GM19238 (cell line): ENCODE measurements at regions not wholly inside any gene's neighbourhood (a gene's known extent, or its start where the extent isn't known, plus 50 kb on each side); places are given as distances from the start of the nearest gene placed in this dataset.

Source experiments
- DNase-seq: peaks from one replicate; pipeline ENCODE4 v3.0.0; 2011; ENCODE audit warnings: low spot score; ENCODE audit not compliant: insufficient read length

GRCh38 chr6:132972254-132972653, 157.9 kb downstream of the RPS12 start:
- DNase-seq, result no peak

GRCh38 chr6:132972971-132973370, 158.6 kb downstream of the RPS12 start:
- DNase-seq, result no peak

DNA sequence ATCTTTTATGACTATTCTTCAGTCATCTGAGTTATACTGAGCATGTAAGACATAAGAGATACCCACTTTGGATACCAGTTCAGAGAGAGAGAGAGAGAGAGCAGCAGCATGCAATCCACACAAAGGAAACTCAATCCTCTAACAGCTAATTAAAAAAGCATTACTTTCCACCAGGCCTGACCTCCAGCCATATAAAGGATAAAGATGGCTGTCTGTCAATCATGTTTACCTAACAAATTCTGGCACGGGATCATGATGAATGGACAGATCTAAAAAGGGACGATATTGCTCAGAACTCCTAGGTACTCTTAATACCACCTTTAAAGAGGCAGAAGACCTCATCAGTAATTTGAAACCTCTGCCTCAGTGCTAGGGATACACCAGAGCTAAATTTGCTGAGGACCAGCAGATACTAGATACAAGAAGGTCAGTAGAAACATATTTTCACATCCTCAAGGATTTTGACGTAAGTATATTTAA, 159.2 kb downstream of the RPS12 start:
- no peak for DNase-seq

DNA sequence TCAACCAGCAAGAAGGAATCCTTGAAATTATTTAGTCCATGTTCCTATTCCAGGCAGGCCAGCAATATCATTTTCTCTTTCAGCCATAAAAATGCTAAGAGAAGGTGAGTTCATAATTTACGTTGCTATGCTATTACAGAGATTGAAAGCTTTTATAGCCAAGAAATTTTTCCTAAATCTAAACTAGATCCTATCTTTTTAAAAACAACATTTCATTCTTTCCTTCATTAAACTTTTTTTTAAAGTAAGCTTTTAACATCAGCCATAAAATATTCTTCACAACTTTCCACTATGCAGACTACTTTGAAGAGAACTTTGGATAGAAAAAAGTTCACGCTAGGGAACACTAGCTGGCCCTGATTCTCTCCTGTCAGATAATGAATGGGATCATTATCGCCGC, 159.8 kb downstream of the RPS12 start:
- DNase-seq, result no peak

GRCh38 chr6:132977413-132977812, 163.0 kb downstream of the RPS12 start:
- no peak for DNase-seq

DNA sequence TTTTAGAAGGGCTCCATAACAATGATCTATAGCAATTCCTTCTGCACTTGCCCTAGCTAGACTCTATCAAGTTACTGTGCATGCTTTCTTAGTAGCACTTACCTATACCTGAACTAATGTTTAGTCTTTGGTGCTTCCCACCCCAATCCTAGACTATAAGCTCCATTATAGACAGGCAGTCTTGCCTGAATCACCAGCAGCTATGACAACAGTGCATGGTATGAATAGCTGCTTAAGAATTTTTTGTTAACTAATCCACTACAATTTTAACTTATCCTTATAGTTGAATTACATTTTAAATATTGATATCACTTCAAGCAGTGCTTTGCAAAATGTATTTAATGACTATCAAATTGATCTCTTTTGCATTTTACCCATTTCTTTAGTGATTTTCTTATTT, 164.3 kb downstream of the RPS12 start:
- DNase-seq, result no peak

DNA sequence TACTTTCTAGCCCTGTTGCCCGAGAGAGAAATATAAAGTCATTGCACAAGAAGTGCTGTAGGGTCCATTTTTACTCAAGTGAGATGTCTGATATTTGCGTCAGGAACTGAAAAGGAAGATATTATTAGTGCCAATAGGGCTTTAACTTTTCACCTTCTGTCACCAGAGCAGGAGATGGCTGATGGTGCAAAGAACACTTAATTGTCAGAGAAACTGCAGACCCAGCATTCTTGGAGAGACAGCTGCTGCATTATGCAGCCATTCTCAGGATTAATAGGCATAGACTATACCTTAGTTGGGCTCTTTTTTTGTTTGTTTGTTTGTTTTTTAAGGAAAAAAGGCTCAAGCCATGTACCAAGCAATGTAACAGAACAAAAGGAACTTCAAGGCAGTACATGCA, 179.4 kb downstream of the RPS12 start:
- no peak for DNase-seq

DNA sequence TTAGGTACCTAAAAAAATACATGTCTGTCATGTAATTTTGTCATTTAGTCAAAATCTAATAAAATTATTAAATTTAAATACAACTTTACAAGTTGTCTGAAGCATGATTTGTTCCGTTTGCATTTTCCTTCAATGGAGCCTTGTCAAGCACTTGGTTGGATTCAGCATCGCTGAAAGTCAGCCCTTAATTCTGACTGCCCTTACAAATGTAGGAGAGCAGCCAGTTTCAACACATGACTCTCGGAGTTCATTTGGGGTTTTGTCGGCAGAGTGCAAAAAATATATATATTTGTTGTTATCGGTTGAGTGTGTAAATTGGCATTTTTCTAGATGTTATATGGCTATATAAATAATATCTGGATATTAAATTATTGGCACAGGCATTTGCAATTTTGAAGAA, 180.6 kb downstream of the RPS12 start:
- no peak for DNase-seq

GRCh38 chr6:132995432-132995831, 181.1 kb downstream of the RPS12 start:
- DNase-seq, result no peak

DNA sequence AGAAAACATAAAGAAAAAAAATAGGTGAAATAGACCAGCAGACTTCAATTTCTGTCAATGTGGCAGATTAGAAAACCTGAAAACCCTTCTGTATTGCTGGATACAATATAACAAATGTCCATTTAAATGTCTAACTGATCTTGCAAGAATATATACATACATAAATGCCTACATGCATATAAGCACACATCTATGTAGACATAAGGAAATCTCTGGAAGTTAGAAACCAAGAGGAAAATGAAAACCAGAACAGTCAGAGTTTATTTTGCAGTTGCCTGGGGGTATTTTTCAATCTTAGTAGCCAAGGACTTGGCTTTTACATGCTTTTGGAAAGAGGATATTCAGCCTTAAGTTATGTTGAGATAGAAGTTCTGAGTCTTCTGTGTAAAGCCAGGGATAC, 184.0 kb downstream of the RPS12 start:
- DNase-seq, result no peak

DNA sequence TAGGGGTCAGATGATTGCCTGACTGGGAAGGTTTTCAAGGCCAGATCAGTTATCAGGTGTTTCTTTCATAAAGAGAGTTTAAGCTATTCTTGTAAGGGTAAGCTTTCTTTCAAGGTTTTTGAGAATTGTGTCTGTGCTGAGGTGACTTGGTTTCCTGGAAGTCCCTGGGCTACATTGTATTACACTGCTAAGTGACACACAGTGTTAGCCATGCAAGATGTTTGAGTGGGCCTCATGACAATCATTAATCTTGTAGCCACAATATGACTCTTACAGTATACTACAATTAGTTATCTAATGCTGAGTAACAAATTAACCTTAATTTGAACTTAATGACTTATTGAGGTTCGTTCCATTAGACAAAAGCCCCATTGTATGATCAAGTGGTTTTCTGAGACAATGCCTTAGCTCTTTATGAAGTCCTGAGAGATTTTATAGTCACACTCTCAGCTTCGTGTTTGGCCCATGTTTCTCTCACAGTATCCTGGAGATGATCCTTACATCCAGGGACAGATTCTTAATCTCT, 186.7 kb downstream of the RPS12 start:
- no peak for DNase-seq

DNA sequence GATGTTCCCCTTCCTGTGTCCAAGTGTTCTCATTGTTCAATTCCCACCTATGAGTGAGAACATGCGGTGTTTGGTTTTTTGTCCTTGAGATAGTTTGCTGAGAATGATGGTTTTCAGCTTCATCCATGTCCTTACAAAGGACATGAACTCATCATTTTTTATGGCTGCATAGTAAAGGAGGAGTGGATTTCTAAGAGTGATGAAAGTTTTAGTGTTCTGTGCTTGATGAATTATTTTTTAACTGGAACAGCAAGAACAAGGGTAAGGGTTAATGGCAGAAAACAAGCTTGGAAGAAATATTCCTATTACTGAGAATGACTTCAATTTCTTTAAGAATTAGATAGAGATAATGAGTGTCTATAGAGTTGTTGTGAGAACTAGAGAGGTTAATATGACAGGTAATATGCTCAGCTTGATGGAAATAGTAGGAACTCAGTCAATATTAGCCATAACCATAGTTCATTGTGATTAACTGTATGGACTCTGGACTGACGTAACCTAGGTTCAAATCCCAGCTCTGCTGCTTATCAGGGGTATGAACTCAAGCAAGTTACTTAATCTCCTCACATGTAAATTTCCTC, 190.0 kb downstream of the RPS12 start:
- DNase-seq, result no peak

- DNase-seq, result no peak
Observed at GRCh38 chr6:133012774-133013173, 198.4 kb downstream of the RPS12 start.

GRCh38 chr6:133016631-133017030, 202.3 kb downstream of the RPS12 start:
- no peak for DNase-seq

DNA sequence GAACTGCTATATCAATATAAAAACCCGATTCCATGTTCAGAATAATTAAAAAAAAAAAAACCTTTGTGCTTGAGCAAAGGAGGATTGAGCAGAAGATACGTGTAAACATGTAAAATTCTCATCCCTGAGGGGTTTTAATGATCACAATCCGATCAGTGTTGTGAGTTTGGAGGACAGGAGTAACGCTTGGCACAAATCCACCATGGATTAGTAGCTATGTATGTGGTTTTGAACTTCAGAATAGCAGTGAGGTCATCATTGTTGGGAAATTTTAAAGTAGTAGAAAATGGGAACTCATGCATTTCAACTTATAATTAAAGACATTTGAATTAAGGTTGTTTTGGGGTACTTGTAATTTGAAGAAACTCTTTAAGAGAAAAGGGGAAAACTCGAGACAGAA, 203.2 kb downstream of the RPS12 start:
- no peak for DNase-seq

GRCh38 chr6:133026705-133027104, 212.3 kb downstream of the RPS12 start:
- no peak for DNase-seq

DNA sequence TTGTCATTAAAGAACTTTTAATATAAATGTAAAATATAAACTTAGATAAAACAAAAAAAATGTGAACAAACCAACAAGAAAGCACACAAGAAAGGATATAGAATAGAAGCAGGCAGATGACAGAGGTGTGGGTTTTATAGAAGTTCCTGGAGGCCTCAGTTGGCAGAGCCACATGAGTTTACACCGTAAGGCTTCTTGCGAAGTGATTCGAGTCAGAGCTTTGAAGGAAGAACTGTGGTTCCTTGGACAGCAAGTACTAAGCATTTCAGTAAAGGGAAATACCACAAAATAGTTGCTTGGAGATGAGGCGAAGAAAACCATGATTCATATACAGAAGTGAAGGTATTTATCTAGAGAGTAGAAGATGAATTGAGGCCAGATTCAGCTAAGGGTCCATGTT, 207.9 kb upstream of the EYA4 start:
- no peak for DNase-seq

DNA sequence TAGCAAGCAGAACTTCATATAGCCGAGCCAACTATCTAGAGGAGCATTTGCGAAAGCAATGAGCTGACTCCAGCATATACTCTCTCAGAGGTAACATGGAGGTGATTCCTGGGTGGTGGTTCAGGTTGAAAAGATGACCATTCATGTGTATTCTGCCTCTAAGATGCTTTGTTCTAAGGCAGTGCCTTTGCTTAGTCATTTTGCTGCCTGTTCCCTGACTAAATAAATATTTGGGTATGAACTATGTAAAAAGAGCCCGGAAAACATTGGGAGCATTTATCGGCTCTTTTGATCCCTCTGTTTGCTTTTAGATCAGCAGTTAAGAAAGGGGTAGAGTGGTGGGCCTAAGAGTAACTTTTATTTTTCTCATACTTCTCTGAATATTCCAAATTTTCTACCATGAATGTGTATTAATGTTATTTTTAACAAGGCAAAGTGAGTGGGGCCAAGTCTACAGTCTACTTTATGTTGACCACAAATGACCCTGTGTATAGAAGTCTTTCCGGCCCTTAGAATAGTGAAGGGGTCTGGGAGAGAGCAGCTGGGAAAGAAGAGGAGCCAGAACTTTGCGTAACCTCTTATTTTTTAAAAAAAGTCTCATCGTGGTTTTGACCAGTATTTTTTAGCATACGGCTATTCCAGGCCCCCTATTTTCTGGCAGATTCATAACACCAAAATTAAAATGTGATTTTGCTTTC, 206.5 kb upstream of the EYA4 start:
- no peak for DNase-seq

- no peak for DNase-seq
Observed at GRCh38 chr6:133040094-133040802, 200.9 kb upstream of the EYA4 start.

GRCh38 chr6:133040803-133041419, 200.2 kb upstream of the EYA4 start:
- DNase-seq, result no peak

DNA sequence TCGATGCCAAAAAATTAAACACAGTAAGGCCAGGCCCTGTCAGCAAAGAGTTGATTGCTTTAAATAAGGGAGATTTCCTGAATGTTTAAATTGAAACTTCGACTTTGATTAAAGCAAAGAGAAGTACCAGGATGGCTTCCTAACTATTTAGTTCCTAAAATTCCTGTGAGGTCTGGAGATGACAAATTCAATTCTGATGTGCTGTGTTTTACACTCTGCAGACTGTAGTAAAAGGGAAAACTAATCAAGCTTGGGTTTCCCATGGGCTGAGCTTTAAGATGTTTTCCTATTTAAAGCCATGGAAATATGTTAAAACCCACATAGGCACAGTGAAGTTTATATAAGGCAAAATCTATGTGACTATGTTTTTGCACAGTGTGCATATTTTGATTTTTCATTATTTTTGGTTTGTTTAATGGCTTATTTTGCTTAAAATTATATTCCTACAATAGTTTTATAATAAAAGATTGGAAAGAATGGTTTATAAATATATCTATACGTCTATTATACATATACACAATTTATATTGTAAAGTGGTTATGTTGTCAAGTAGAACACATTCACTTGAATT, 198.5 kb upstream of the EYA4 start:
- DNase-seq, result no peak

DNA sequence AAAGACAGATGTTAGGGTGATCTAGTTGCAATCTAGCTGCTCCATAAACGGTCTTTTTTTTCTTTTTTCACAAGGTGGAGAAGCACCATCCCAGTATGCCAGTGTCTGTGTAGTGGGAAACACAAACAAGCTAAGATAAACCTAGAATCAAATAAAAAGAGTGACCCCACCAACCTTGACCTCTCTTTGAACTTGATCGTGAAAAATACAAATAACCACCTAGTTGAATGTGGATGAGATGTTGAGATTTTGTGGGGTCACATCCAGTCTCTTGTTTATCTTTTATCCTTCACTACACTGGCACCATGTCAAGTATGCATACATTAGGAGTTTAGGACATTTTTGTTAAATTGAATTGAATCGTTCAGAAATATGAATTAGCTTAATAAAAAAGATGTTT, 194.6 kb upstream of the EYA4 start:
- no peak for DNase-seq
